ENCODE measurements at regions not wholly inside any gene's neighbourhood (a gene's known extent, or its start where the extent isn't known, plus 50 kb on each side); places are given as distances from the start of the nearest gene placed in this dataset.

DNA sequence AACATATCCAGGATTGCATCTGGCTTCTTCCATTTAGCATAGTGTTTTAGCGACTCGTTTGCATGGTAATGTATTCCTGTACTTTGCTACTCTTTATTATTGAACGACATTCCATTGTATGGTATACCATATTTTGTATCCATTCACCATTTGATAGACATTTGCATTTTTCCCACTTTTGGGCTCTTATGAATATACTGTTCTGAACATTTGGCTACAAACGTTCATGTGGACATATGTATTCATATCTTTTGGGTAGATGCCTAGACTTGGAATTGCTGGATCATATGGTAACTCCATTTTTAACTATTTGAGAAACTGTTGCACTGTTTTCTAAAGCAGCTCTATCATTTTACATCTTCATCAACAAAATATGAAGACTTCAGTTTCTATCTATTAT, 383.7 kb upstream of the AKR1E2 start:
- TF ChIP-seq POLR2A (IDR thresholded peaks at IDR 0.05): no peak
- no peak for TF ChIP-seq POLR2AphosphoS5 (IDR thresholded peaks at IDR 0.05)
- TF ChIP-seq, protein P1, sequence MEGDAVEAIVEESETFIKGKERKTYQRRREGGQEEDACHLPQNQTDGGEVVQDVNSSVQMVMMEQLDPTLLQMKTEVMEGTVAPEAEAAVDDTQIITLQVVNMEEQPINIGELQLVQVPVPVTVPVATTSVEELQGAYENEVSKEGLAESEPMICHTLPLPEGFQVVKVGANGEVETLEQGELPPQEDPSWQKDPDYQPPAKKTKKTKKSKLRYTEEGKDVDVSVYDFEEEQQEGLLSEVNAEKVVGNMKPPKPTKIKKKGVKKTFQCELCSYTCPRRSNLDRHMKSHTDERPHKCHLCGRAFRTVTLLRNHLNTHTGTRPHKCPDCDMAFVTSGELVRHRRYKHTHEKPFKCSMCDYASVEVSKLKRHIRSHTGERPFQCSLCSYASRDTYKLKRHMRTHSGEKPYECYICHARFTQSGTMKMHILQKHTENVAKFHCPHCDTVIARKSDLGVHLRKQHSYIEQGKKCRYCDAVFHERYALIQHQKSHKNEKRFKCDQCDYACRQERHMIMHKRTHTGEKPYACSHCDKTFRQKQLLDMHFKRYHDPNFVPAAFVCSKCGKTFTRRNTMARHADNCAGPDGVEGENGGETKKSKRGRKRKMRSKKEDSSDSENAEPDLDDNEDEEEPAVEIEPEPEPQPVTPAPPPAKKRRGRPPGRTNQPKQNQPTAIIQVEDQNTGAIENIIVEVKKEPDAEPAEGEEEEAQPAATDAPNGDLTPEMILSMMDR (IDR thresholded peaks at IDR 0.05): no peak
- TF ChIP-seq EP300 (IDR thresholded peaks at IDR 0.05): no peak
- DNase-seq (ENCODE audit: low spot score in 2 of 2): no peak
- Histone ChIP-seq H3K27ac (no peak overlapping the region), H3K4me1 (no peaks in the 10 kb centered on the region), H3K27me3 (no peaks in the 10 kb centered on the region), H3K9me3 (no peaks in the 10 kb centered on the region), H3K4me3 (no peak overlapping the region), H3K36me3 (no peaks in the 10 kb centered on the region)
- 89% methylated on average over 4 of the region's 4 CpGs for WGBS

DNA sequence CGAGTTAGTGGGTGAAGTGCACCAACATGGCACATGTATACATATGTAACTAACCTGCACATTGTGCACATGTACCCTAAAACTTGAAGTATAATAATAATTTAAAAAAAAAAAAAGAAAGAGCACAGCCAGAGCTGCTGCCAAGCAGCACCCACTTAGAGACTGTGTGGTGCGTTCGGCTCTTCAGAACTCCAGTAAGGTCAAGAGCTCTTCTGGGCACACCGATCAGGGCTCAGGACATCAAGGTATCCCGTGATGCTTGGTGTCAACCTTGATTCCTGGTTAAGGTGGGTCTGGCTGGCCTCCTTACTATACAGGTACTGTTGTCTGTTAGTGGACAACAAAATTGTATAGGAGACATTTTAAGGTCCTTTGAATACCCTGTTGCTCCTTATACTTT, 385.7 kb upstream of the AKR1E2 start:
- H3K27ac ChIP-seq: no peak overlapping the region
- H3K4me1 ChIP-seq: no peaks in the 10 kb centered on the region
- no peak for DNase-seq (ENCODE audit: low spot score in 2 of 2)
- H3K27me3 ChIP-seq: no peaks in the 10 kb centered on the region
- no peaks in the 10 kb centered on the region for H3K36me3 ChIP-seq
- TF ChIP-seq POLR2A (IDR thresholded peaks at IDR 0.05) (no peak), EP300 (IDR thresholded peaks at IDR 0.05) (no peak), POLR2AphosphoS5 (IDR thresholded peaks at IDR 0.05) (no peak)
- TF ChIP-seq, protein P1 (IDR thresholded peaks at IDR 0.05): no peak
- WGBS: 95% methylated on average over 5 of the region's 5 CpGs
- no peak overlapping the region for H3K4me3 ChIP-seq
- no peaks in the 10 kb centered on the region for H3K9me3 ChIP-seq

DNA sequence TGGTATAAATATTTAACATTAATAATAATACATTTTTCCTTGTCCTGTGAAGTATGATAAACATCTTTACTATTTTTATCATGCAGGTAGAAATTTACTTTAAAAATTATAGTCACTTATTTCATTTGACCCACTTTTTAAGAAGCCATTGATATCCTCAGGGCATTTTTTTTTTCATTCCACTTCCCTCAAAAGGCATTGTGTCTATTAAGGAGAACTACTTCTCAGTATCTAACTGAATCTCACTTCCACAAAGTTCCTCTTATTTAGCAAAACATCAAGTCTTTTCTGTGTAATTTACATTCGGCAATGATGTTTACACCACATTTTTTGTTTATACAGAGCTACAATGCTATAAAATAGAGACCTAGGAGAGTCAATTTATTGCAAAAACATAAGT, 388.2 kb upstream of the AKR1E2 start:
- Histone ChIP-seq H3K27me3 (no peaks in the 10 kb centered on the region), H3K36me3 (no peaks in the 10 kb centered on the region), H3K9me3 (no peaks in the 10 kb centered on the region), H3K4me3 (no peak overlapping the region), H3K4me1 (no peaks in the 10 kb centered on the region), H3K27ac (no peak overlapping the region)
- DNase-seq (ENCODE audit: low spot score in 2 of 2): no peak
- TF ChIP-seq POLR2AphosphoS5 (IDR thresholded peaks at IDR 0.05): no peak
- TF ChIP-seq POLR2A (IDR thresholded peaks at IDR 0.05): no peak
- WGBS: 60% methylated on average over 1 of the region's 1 CpG

DNA sequence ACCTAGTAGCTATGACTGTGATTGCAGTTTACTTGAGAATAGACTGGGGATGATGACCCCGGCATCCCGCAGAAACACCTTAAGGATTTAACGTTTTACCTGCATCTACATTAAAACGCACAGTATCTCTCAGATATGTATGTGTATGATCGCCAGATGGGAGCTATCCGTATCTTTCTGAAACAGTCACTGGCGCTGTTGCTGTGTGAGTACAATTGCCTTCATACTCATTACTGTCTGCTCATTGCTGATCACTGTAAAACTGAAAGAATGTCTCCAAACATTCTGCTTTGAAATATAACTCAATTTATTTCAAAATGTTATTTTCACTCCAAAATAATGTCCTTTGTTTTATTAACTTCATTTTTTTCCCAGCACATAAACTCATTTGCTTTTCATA, 388.9 kb upstream of the AKR1E2 start:
- WGBS: 87% methylated on average over 7 of the region's 7 CpGs
- Histone ChIP-seq H3K9me3 (no peaks in the 10 kb centered on the region), H3K36me3 (no peaks in the 10 kb centered on the region), H3K4me1 (no peaks in the 10 kb centered on the region), H3K27me3 (no peaks in the 10 kb centered on the region), H3K27ac (no peak overlapping the region), H3K4me3 (no peak overlapping the region)
- TF ChIP-seq POLR2A (IDR thresholded peaks at IDR 0.05) (no peak), EP300 (IDR thresholded peaks at IDR 0.05) (no peak), POLR2AphosphoS5 (IDR thresholded peaks at IDR 0.05) (no peak)
- TF ChIP-seq, protein P1 (IDR thresholded peaks at IDR 0.05): no peak
- DNase-seq (ENCODE audit: low spot score in 2 of 2): no peak

DNA sequence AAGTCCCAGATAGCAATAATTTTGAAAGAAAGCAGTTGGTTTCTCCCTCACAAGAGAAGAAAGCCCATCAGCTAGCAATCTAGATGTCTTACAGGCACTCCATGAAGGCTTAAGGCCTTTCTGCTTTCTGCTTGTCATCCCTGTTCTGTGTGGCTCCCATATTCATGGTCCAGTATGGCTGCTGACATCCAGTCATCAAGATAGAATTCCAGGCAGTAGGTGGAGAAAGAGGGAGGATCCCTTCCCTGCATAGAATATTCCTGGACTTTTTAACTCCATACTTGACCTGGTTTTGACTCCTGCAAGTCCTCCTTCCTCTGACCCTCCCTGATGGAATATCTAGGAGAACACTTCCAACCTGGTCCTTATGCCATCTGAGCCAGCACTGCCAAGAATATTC, 389.9 kb upstream of the AKR1E2 start:
- Histone ChIP-seq H3K27me3 (no peaks in the 10 kb centered on the region), H3K9me3 (no peaks in the 10 kb centered on the region), H3K27ac (no peak overlapping the region), H3K4me3 (no peak overlapping the region), H3K36me3 (no peaks in the 10 kb centered on the region), H3K4me1 (no peaks in the 10 kb centered on the region)
- DNase-seq (ENCODE audit: low spot score in 2 of 2): no peak
- TF ChIP-seq, protein P1 (IDR thresholded peaks at IDR 0.05): no peak
- TF ChIP-seq POLR2AphosphoS5 (IDR thresholded peaks at IDR 0.05) (no peak), POLR2A (IDR thresholded peaks at IDR 0.05) (no peak)

DNA sequence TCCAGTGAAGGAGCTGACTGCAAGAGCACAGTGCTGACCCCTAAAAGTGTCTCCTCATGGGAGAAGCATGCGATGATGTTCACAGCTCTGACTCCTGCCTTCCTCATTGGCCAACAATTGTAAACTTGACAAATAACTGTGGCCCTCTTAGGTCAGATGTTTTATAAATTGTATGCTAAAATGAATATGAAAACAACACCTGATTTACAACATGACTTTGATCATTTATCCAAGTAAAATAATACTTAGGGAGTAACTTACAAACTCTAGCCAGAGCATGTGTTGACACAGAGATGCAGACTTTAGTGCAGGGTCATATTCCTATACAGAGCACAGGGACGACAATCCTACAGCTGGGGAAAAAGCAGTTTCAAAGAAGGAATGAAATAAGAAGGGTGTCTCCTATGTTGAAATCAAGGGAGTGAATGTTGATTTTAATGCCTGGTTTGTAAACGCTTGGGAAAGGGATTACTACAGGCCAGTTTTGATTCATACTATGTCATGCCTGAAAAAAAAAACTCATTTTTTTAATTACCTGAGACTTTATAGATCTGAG, 391.4 kb upstream of the AKR1E2 start:
- Histone ChIP-seq H3K9me3 (no peaks in the 10 kb centered on the region), H3K4me1 (no peaks in the 10 kb centered on the region), H3K4me3 (no peak overlapping the region), H3K36me3 (no peaks in the 10 kb centered on the region), H3K27me3 (no peaks in the 10 kb centered on the region), H3K27ac (no peak overlapping the region)
- TF ChIP-seq POLR2AphosphoS5 (IDR thresholded peaks at IDR 0.05) (no peak), EP300 (IDR thresholded peaks at IDR 0.05) (no peak), POLR2A (IDR thresholded peaks at IDR 0.05) (no peak)
- TF ChIP-seq, protein P1 (IDR thresholded peaks at IDR 0.05): no peak
- WGBS: 92% methylated on average over 3 of the region's 3 CpGs
- DNase-seq (ENCODE audit: low spot score in 2 of 2): no peak
